Heart right ventricle (tissue), 16 donors: ENCODE measurements at regions not wholly inside any gene's neighbourhood (a gene's known extent, or its start where the extent isn't known, plus 50 kb on each side); places are given as distances from the start of the nearest gene placed in this dataset.

Source experiments
- ATAC-seq, 8 donors: fragments of 200-7000 bp; cut with Tn5 transposase; one replicate each; pipeline ENCODE4 v1.9.1; 2020; ENCODE audit warnings: mild to moderate bottlenecking in 8 of 8, moderate library complexity in 8 of 8, moderate number of reproducible peaks in 1 of 8
- DNase-seq, 2 donors: peaks; one replicate each; pipeline ENCODE4 v3.0.0-alpha.2; 2020
- H3K27ac ChIP-seq, 10 donors: fragments of 200-600 bp; sonication (generic) in 2 of 10; one replicate each; pipeline versions ENCODE4 v1.5.0 to v1.8.0; 2020 to 2022; ENCODE audit warnings: mild to moderate bottlenecking in 3 of 10
- H3K27me3 ChIP-seq, 7 donors: fragments of 200-600 bp; one replicate each; pipeline ENCODE4 v1.8.0; 2021 to 2022; ENCODE audit warnings: mild to moderate bottlenecking in 2 of 7
- H3K36me3 ChIP-seq, 9 donors: fragments of 200-600 bp; sonication (generic) in 1 of 9; one replicate each; pipeline versions ENCODE4 v1.5.0 to v1.8.0; 2020 to 2022; ENCODE audit warnings: mild to moderate bottlenecking in 2 of 9
- H3K4me1 ChIP-seq, 9 donors: fragments of 200-600 bp; sonication (generic) in 1 of 9; one replicate each; pipeline versions ENCODE4 v1.5.0 to v1.8.0; 2020 to 2022; ENCODE audit warnings: mild to moderate bottlenecking in 4 of 9
- H3K4me3 ChIP-seq, 10 donors: fragments of 200-600 bp; sonication (generic) in 2 of 10; one replicate each; pipeline versions ENCODE4 v1.5.0 to v1.8.0; 2020 to 2022; ENCODE audit warnings: mild to moderate bottlenecking in 7 of 10, moderate library complexity in 2 of 10
- H3K9me3 ChIP-seq, 11 donors: fragments of 200-600 bp in 10 of 11; sonication (generic) in 2 of 11; one replicate each; pipeline versions ENCODE4 v1.5.0 to v1.8.0; 2013 to 2022; ENCODE audit warnings: mild to moderate bottlenecking in 2 of 11, control low read depth in 1 of 11, moderate library complexity in 1 of 11
- CTCF ChIP-seq, 9 donors: fragments of 200-600 bp; sonication (generic) in 2 of 9; IDR thresholded peaks; one replicate each; pipeline versions ENCODE4 v1.5.0 to v1.8.0; 2021 to 2022; ENCODE audit warnings: antibody characterized with exemption in 9 of 9, mild to moderate bottlenecking in 5 of 9, moderate library complexity in 1 of 9
- WGBS, 2 donors: extraction: QIAGEN DNeasy Blood & Tissue Kit; methylation state at CpG; one replicate each; pipeline ENCODE4 v1.1.7; 2013; ENCODE audit warnings: inconsistent platforms in 1 of 2; 5-methylcytosine and 5-hydroxymethylcytosine counted together
- intact Hi-C, 10 donors: fragments of 100-400 bp; cut with DNase I; formaldehyde crosslinking; loops; one replicate each; pipeline versions ENCODE4 v1.11.1 to v1.14.2; 2022
- donor health status: Arrhythmogenic right ventricular cardiomyopathy.
- donor health status: ischemic (EF 13 %, LVEDD 7.1; RV severe dilation, severe dysfunction).
- donor health status: healthy with polysubstance abuse.
- donor health status: DM: no; HTN: yes; CAD: no.
- donor health status: DM: no; HTN: no; CAD: no.
- donor health status: ischemic (EF 25% LVEDD 6.9; RV normal size, moderate dysfunction).
- donor health status: ischemic (EF 25% LVEDD 5.7; RV mildly dilated, moderate dysfunction).
- donor health status: healthy.
- donor health status: DM: yes; HTN: yes; CAD: no.
- donor health status: Ischemic cardiomyopathy.
- donor health status: ischemic (EF 35%, LVEDD 5.7; RV mildly dilated, moderate dysfunction).
- donor health status: nonischemic (EF 11% LVEDD 7.7; RV severe dilation, severe dysfunction).
- donor health status: DM: yes; HTN: yes; CAD: no.
- donor health status: PGD.
- donor health status: ischemic (EF 29% LVEDD 5.4; RV normal size, mild dysfunction).
- donor health status: nonischemic (EF 23%, LVEDD 6.1; RV moderate dilation, normal function).

- Histone ChIP-seq H3K4me3 (no peak overlapping the region), H3K27me3 (peaks cover 0 to 2% (median 0%) of the 10 kb centered on the region in 7 donors), H3K4me1 (peaks cover 0 to 16% (median 0%) of the 10 kb centered on the region in 9 donors), H3K36me3 (no peaks in the 10 kb centered on the region), H3K9me3 (no peaks in the 10 kb centered on the region), H3K27ac (no peak overlapping the region)
- intact Hi-C loops, result no loop called here
- WGBS, 2 donors, result 92 to 93% methylated on average over 4 of the region's 4 CpGs
- TF ChIP-seq CTCF (IDR thresholded peaks at IDR 0.05), result no peak
- DNase-seq (no peak), ATAC-seq (no peak)
Measured at GRCh38 chr2:238646281-238646680, 201.6 kb upstream of the TWIST2 start.

GRCh38 chr2:238646803-238647202 lies 201.1 kb upstream of the TWIST2 start:
- Histone ChIP-seq H3K9me3 (no peaks in the 10 kb centered on the region), H3K36me3 (no peaks in the 10 kb centered on the region), H3K4me1 (peaks cover 0 to 16% (median 0%) of the 10 kb centered on the region in 9 donors), H3K27me3 (peaks cover 0 to 2% (median 0%) of the 10 kb centered on the region in 7 donors), H3K4me3 (no peak overlapping the region), H3K27ac (no peak overlapping the region)
- ATAC-seq (no peak), DNase-seq (no peak)
- intact Hi-C loops, result no loop called here
- 83 to 87% methylated on average over 4 of the region's 4 CpGs for WGBS, 2 donors
- no peak for TF ChIP-seq CTCF (IDR thresholded peaks at IDR 0.05)

GRCh38 chr2:238649123-238649522 lies 198.8 kb upstream of the TWIST2 start:
- H3K27me3 ChIP-seq, result peaks cover 0 to 2% (median 0%) of the 10 kb centered on the region in 7 donors
- no peak overlapping the region for H3K4me3 ChIP-seq
- no peaks in the 10 kb centered on the region for H3K36me3 ChIP-seq
- TF ChIP-seq CTCF (IDR thresholded peaks at IDR 0.05), result no peak
- H3K27ac ChIP-seq, result no peak overlapping the region
- WGBS, 2 donors, result 89 to 96% methylated on average over 7 of the region's 7 CpGs
- intact Hi-C loops, result no loop called here
- H3K9me3 ChIP-seq, result no peaks in the 10 kb centered on the region
- H3K4me1 ChIP-seq, result peaks cover 0 to 10% (median 0%) of the 10 kb centered on the region in 9 donors
- ATAC-seq (no peak), DNase-seq (no peak)

- Histone ChIP-seq H3K27ac (no peak overlapping the region), H3K4me3 (no peak overlapping the region), H3K4me1 (peaks cover 0 to 1% (median 0%) of the 10 kb centered on the region in 9 donors), H3K9me3 (no peaks in the 10 kb centered on the region), H3K36me3 (no peaks in the 10 kb centered on the region), H3K27me3 (peaks cover 0 to 2% (median 0%) of the 10 kb centered on the region in 7 donors)
- intact Hi-C loops, result no loop called here
- WGBS, 2 donors, result 90 to 94% methylated on average over 9 to 10 of the region's 10 CpGs
- no peak for TF ChIP-seq CTCF (IDR thresholded peaks at IDR 0.05)
- DNase-seq, result no peak
- no peak for ATAC-seq
Measured at GRCh38 chr2:238649936-238650518, 197.9 kb upstream of the TWIST2 start.
